ENCODE measurements at regions not wholly inside any gene's neighbourhood (a gene's known extent, or its start where the extent isn't known, plus 50 kb on each side); places are given as distances from the start of the nearest gene placed in this dataset.
"Not testable (repeated sequence)": the region's sequence is repeated elsewhere in the genome, so short reads cannot be mapped to it uniquely, and the experiment has no call there.

- Histone ChIP-seq H3K4me1 (no peaks in the 10 kb centered on the region), H2AFZ (no peak overlapping the region), H3K36me3 (ENCODE audit: control insufficient read depth, insufficient read depth, low read length) (no peaks in the 10 kb centered on the region), H3K9ac (no peak overlapping the region), H3K9me3 (ENCODE audit: control insufficient read depth, low read length) (no peaks in the 10 kb centered on the region), H3K4me3 (ENCODE audit: low read depth, low read length) (no peak overlapping the region), H3K79me2 (no peaks in the 10 kb centered on the region), H3K27me3 (ENCODE audit: control insufficient read depth, insufficient read depth, low read length) (no peaks in the 10 kb centered on the region), H3K4me2 (ENCODE audit: low read length) (no peak overlapping the region), H3K27ac (no peak overlapping the region)
- no peak for TF ChIP-seq CTCF (IDR thresholded peaks at IDR 0.05)
These were observed 99.1 kb upstream of the IRAK1BP1 start for GRCh38 chr6:78768271-78768670.

GRCh38 chr6:78770765-78771164 is 96.6 kb upstream of the IRAK1BP1 start:
- TF ChIP-seq CTCF (IDR thresholded peaks at IDR 0.05), result no peak
- Histone ChIP-seq H3K4me3 (ENCODE audit: low read depth, low read length) (no peak overlapping the region), H3K4me2 (ENCODE audit: low read length) (no peak overlapping the region), H3K27me3 (ENCODE audit: control insufficient read depth, insufficient read depth, low read length) (no peaks in the 10 kb centered on the region), H3K9ac (no peak overlapping the region), H3K4me1 (no peaks in the 10 kb centered on the region), H3K79me2 (no peaks in the 10 kb centered on the region), H3K36me3 (ENCODE audit: control insufficient read depth, insufficient read depth, low read length) (no peaks in the 10 kb centered on the region), H2AFZ (no peak overlapping the region), H3K9me3 (ENCODE audit: control insufficient read depth, low read length) (no peaks in the 10 kb centered on the region), H3K27ac (no peak overlapping the region)

- no peak overlapping the region for H3K9ac ChIP-seq
- TF ChIP-seq CTCF (IDR thresholded peaks at IDR 0.05), result no peak
- H3K9me3 ChIP-seq (ENCODE audit: control insufficient read depth, low read length), result no peaks in the 10 kb centered on the region
- H3K79me2 ChIP-seq, result no peaks in the 10 kb centered on the region
- H3K27ac ChIP-seq, result no peak overlapping the region
- H3K36me3 ChIP-seq (ENCODE audit: control insufficient read depth, insufficient read depth, low read length), result no peaks in the 10 kb centered on the region
- H3K4me3 ChIP-seq (ENCODE audit: low read depth, low read length), result no peak overlapping the region
- H2AFZ ChIP-seq, result no peak overlapping the region
- H3K4me2 ChIP-seq (ENCODE audit: low read length), result no peak overlapping the region
- no peaks in the 10 kb centered on the region for H3K4me1 ChIP-seq
- no peaks in the 10 kb centered on the region for H3K27me3 ChIP-seq (ENCODE audit: control insufficient read depth, insufficient read depth, low read length)
These were observed 95.8 kb upstream of the IRAK1BP1 start for GRCh38 chr6:78771586-78771985.

- Histone ChIP-seq H3K9ac (no peak overlapping the region), H3K9me3 (ENCODE audit: control insufficient read depth, low read length) (no peaks in the 10 kb centered on the region), H3K4me1 (no peaks in the 10 kb centered on the region), H3K79me2 (no peaks in the 10 kb centered on the region), H3K27ac (no peak overlapping the region), H3K27me3 (ENCODE audit: control insufficient read depth, insufficient read depth, low read length) (no peaks in the 10 kb centered on the region), H2AFZ (no peak overlapping the region), H3K4me3 (ENCODE audit: low read depth, low read length) (no peak overlapping the region), H3K36me3 (ENCODE audit: control insufficient read depth, insufficient read depth, low read length) (no peaks in the 10 kb centered on the region), H3K4me2 (ENCODE audit: low read length) (no peak overlapping the region)
- TF ChIP-seq CTCF (IDR thresholded peaks at IDR 0.05), result no peak
These were observed 86.3 kb upstream of the IRAK1BP1 start for GRCh38 chr6:78781001-78781400.

GRCh38 chr6:78783366-78783765 is 84.0 kb upstream of the IRAK1BP1 start:
- H3K4me1 ChIP-seq; H3K4me2 ChIP-seq (ENCODE audit: low read length); H3K79me2 ChIP-seq; H3K4me3 ChIP-seq (ENCODE audit: low read depth, low read length); H3K9ac ChIP-seq; H2AFZ ChIP-seq; H3K27ac ChIP-seq; H3K9me3 ChIP-seq (ENCODE audit: control insufficient read depth, low read length); H3K27me3 ChIP-seq (ENCODE audit: control insufficient read depth, insufficient read depth, low read length); H3K36me3 ChIP-seq (ENCODE audit: control insufficient read depth, insufficient read depth, low read length): not testable (repeated sequence)
